ENCODE measurements at regions not wholly inside any gene's neighbourhood (a gene's known extent, or its start where the extent isn't known, plus 50 kb on each side); places are given as distances from the start of the nearest gene placed in this dataset.
"Not testable (repeated sequence)": the region's sequence is repeated elsewhere in the genome, so short reads cannot be mapped to it uniquely, and the experiment has no call there.

- DNase-seq: no peak
These were observed 169.5 kb downstream of the DKK1 start for GRCh38 chr10:52483587-52483986.

DNA sequence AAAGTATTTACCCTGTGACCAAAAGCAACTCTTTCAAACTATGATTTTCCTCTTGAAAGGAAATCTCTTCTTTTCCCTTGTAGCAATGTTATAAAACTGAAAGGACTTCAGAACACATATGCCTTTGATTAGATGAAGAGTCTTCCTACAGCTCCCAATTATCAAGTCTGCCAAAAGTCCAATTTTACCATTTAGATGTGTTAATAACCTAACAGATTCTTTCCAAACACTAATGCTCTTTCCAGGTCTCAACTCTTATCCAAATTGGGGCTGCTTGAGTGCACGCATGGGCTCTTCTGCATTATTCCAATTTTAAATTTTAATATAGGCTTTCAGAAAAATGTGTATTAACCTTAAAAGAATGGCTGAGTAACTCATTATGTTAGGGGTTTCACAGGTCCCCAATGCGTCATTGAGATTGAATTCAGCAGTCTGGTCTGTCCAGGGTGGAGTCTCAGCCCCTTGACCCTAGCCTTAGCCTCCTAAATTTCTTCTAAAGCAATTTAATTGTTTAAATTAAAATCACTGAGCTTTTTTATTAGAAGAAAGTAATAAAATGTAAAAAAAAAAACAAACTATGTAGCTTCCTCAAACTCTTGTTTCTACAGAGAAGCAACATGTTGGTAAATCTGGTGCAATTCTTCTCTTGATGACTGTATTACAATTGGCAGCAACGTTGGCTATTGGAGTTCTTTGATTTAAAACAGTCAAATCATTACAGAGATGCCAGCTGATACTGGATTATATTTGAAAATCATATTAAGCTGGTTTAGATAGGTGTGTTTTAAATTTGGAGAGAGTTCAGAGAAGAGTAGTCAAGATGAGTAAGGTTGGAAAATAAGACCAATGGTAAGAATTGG, 170.4 kb downstream of the DKK1 start:
- DNase-seq: no peak

DNA sequence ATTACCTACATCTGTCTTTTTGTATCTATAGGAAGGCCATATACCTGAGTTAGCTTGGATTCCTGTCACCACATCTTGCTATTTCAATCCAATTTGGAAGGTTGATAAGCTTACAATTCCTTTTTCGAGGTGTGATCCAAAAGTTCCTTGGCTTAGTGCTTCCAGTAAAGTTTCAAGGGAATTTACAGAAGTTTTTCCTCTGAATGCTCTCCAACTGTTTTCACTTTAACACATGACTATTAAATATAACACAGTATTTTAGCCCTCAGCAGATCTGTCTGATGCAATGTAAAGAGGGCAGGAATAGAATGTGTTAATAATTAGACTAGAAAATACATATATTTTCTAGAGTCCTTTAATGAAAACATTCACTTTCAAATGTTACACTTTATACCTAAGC, 171.4 kb downstream of the DKK1 start:
- DNase-seq: no peak

GRCh38 chr10:52486840-52487611, 172.9 kb downstream of the DKK1 start:
- no peak for DNase-seq

DNA sequence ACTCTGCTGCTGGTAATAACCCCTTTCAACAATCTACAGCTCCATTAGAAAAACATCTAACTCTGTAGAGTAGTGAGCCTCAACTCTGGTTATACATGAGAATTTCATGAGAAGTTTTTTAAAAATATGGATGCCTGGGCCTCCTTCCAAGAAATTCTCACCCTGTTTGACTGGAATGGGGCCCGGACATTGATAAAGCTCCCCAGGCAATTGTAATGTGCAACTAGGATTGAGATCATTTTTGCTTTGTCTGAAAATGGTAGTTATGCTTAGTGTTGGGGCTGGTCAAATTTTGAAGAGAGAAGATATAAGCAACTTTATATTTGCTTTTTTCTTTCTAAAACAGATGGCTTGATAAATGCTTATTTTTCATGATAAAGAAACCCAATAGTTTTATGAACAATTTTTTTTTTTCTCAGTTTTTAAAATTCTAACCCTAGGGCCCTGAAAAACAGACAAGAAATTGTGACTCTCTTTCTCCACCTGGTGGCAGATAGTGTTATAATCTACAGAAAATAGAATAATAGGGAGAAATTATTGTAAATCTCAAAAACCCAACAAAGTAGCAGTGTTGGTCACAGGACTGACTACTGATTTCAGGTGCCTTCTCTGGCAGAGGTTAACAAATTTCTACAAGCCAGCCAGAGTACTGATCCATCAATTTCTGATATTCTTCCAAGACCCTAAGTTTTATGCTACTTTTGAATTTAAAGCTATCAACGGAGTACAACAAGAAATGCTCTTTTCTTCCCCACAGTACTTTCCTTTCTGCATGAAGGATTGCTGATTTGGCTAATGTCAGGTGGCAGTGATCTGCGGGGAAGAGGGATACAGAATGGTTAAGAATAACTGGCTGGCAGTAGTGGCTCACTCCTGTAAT, 174.8 kb downstream of the DKK1 start:
- no peak for DNase-seq

- DNase-seq: no peak
These were observed 177.3 kb downstream of the DKK1 start for GRCh38 chr10:52491246-52491995.

- DNase-seq: no peak
These were observed 185.2 kb downstream of the DKK1 start for GRCh38 chr10:52499281-52499680.

- no peak for DNase-seq
These were observed 186.4 kb downstream of the DKK1 start for GRCh38 chr10:52500476-52500875.

DNA sequence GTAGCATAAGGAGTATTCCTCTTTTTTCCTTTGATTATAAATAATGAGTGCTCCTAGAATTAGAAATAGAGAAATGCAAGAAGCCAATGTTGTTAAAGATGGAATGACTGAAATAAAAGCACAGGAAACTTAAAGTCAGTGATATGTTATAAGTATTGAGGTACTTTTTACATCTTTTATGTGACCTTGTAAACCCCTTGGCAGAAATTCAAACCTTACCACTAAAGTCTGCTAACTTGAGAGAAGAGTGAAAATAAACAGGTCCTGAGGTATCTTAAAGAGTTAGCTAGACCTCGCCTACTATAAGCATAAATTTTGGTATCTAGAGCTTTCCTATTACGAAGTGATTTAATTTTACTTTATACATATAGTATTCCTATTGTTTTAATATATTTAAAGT, 188.2 kb downstream of the DKK1 start:
- no peak for DNase-seq

GRCh38 chr10:52505341-52505740, 191.3 kb downstream of the DKK1 start:
- not testable (repeated sequence) for DNase-seq

GRCh38 chr10:52514481-52514880, 200.4 kb downstream of the DKK1 start:
- no peak for DNase-seq

- no peak for DNase-seq
These were observed 202.9 kb downstream of the DKK1 start for GRCh38 chr10:52517012-52517411.

- DNase-seq: no peak
These were observed 209.6 kb downstream of the DKK1 start for GRCh38 chr10:52523696-52524095.

- no peak for DNase-seq
These were observed 211.7 kb downstream of the DKK1 start for GRCh38 chr10:52525761-52526160.

GRCh38 chr10:52526251-52526823, 212.3 kb downstream of the DKK1 start:
- no peak for DNase-seq

DNA sequence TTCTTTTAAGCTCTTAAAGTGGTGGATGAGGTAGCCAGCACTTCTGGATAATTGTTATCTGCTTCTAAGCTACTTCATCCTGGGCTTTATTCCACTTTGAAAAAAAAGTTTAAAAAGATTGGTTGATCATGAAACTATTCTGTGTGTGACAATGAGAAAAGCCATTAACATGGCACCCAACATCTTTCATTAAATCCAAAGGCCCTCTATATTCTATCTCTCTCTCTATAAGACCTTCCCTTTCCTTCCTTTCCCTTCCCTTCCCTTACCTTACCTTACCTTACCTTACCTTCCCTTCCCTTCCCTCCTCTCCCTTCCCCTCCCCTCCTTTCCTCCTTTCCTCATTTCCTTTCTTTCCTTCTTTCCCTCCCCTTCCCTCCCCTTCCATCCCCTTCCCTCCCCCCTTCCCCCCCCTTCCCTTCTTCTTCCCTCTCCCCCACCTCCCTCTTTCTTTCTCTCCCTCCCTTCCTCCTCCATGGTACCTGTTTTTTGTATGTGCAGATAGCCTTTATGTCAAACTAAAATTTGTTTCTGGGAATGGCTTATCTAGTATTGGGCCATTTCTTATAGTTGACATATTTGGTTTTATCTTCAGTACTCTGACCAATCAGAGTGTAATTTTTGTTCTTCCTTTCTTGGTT, 218.7 kb downstream of the DKK1 start:
- DNase-seq: no peak

- DNase-seq: no peak
These were observed 219.9 kb downstream of the DKK1 start for GRCh38 chr10:52533986-52534385.

DNA sequence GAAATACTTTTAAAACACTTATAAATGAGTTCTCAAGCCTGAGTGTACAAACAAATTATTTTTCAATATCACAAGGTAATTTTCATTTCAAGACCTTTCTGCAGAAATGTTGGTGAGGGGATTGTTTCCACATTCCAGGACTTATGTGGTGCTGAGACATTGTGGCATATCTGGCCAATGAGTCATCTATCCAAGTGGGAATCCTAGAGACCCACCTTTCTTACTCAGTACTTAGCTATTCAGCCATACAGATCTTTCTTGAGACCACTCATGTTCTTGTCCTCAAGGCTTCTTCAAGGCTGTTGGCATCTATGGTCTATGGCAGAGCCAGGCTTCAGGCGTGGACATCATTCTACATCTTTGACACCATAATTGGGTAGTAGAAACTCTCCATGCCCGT, 225.4 kb downstream of the DKK1 start:
- no peak for DNase-seq

- DNase-seq: no peak
These were observed 226.5 kb downstream of the DKK1 start for GRCh38 chr10:52540479-52540984.

GRCh38 chr10:52541006-52541473, 227.0 kb downstream of the DKK1 start:
- DNase-seq: no peak

DNA sequence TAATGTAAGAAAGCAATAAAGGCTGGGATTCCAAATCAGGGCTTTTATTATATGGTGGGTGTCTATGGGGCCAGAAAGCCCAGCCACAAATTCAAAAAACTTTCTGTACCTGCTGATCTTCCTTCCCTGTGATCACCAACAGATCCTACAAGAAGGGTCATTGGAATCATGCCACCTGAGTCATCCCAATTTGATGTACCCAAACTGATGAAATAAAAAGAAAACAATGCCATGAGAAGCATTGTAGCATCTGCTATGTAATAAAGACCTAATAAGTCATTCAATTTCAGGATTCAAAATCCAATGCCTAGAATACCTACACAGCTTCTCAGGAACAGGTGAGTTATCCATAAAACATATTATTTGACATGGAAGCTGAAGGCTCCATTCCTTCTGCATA, 228.8 kb downstream of the DKK1 start:
- DNase-seq: no peak
